ENCODE measurements at regions not wholly inside any gene's neighbourhood (a gene's known extent, or its start where the extent isn't known, plus 50 kb on each side); places are given as distances from the start of the nearest gene placed in this dataset.

- TF ChIP-seq YY1 (IDR thresholded peaks at IDR 0.05; ENCODE audit: insufficient read depth, insufficient read length) (no peak), ZNF274 (IDR thresholded peaks at IDR 0.05; ENCODE audit: low read depth, low read length) (no peak), SUZ12 (IDR thresholded peaks at IDR 0.05; ENCODE audit: extremely low read depth, insufficient read depth, insufficient read length) (no peak)
Observed at GRCh38 chr18:78857314-78858150, 122.1 kb upstream of the SALL3 start.
